ENCODE measurements at regions not wholly inside any gene's neighbourhood (a gene's known extent, or its start where the extent isn't known, plus 50 kb on each side); places are given as distances from the start of the nearest gene placed in this dataset.

DNA sequence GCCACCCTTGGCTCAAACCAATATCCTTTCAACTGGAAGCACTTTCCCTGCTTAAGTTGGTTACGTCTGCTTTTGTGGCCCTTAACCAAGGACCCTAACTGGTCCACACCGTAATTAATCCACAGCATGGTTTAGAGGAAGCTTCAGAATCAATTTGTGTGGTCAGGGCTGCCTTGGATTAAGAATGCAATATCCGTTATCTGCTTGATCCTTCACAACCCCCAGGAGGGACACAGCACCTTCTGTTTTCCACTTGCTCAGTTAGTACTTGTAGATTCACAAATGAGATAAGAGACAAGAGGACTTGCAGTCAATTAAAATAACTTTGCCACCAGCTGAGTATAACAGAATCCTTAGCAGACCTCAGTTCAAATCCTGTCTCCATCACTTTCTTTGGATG lies 56.9 kb upstream of the LRP8 start:
- TF ChIP-seq CTCF (IDR thresholded peaks at IDR 0.05; ENCODE audit: borderline replicate concordance, control extremely low read depth, extremely low read depth, insufficient read depth, missing control alignments), result no peak
- in situ Hi-C loops (cut with MboI; ENCODE audit: low sequenced_read_pairs, unreplicated experiment), result no loop called here
- DNase-seq (ENCODE audit: low spot score), result no peak

- DNase-seq (ENCODE audit: low spot score), result no peak
- in situ Hi-C loops (cut with MboI; ENCODE audit: low sequenced_read_pairs, unreplicated experiment), result no loop called here
- TF ChIP-seq CTCF (IDR thresholded peaks at IDR 0.05; ENCODE audit: borderline replicate concordance, control extremely low read depth, extremely low read depth, insufficient read depth, missing control alignments), result no peak
Measured at GRCh38 chr1:53385276-53386225, 57.7 kb upstream of the LRP8 start.

DNA sequence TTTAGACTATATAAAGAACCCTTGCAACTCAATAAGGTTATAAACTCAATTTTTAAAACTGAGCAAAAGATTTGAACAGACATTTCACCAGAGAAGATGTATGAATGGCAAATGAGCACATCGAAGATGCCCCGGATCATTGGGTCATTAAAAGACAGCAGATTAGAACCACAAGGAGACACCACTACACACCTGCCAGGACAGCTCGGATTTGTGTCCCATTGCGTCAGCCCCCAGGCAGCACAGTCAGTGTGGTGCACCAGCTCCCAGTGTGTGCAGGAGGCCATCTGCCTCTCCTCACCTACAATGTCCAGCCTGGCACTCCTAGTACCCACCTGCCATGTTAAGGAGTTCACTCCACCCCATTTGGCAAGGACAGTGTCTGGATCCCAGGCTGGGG lies 61.1 kb upstream of the LRP8 start:
- in situ Hi-C loops (cut with MboI; ENCODE audit: low sequenced_read_pairs, unreplicated experiment), result no loop called here
- DNase-seq (ENCODE audit: low spot score), result no peak
- TF ChIP-seq CTCF (IDR thresholded peaks at IDR 0.05; ENCODE audit: borderline replicate concordance, control extremely low read depth, extremely low read depth, insufficient read depth, missing control alignments), result no peak

- no peak for TF ChIP-seq CTCF (IDR thresholded peaks at IDR 0.05; ENCODE audit: borderline replicate concordance, control extremely low read depth, extremely low read depth, insufficient read depth, missing control alignments)
- in situ Hi-C loops (cut with MboI; ENCODE audit: low sequenced_read_pairs, unreplicated experiment), result loop anchor here (5.0 kb wide), 1 partner anchor 113 kb away; no protein-coding TSS in a partner anchor
- no peak for DNase-seq (ENCODE audit: low spot score)
Measured at GRCh38 chr1:53390261-53390660, 62.4 kb upstream of the LRP8 start.

- TF ChIP-seq CTCF (IDR thresholded peaks at IDR 0.05; ENCODE audit: borderline replicate concordance, control extremely low read depth, extremely low read depth, insufficient read depth, missing control alignments), result no peak
- no peak for DNase-seq (ENCODE audit: low spot score)
- in situ Hi-C loops (cut with MboI; ENCODE audit: low sequenced_read_pairs, unreplicated experiment), result loop anchor here (5.0 kb wide), 1 partner anchor 113 kb away; no protein-coding TSS in a partner anchor
Measured at GRCh38 chr1:53390736-53391135, 62.9 kb upstream of the LRP8 start.

DNA sequence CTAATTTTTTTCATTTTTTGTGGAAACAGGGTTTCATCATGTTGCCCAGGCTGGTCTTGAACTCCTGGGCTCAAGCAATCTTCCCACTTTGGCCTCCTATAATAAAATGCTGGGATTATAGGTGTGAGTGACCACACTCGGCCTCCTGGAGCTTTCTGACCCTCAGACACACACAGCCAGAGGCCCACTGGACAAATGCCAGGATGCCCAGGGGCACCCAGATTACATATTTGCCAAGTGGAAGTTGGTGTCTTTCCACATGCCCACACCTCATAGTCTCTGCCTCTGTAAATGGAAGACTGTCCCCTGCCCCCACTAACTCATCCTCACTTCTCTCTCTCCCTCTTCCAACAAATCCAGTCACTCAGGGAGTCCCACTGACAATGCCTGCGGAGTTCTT lies 63.4 kb upstream of the LRP8 start:
- in situ Hi-C loops (cut with MboI; ENCODE audit: low sequenced_read_pairs, unreplicated experiment), result loop anchor here (5.0 kb wide), 1 partner anchor 114 kb away; no protein-coding TSS in a partner anchor
- TF ChIP-seq CTCF (IDR thresholded peaks at IDR 0.05; ENCODE audit: borderline replicate concordance, control extremely low read depth, extremely low read depth, insufficient read depth, missing control alignments), result no peak
- no peak for DNase-seq (ENCODE audit: low spot score)
